DND-41 (cell line): ENCODE measurements at regions not wholly inside any gene's neighbourhood (a gene's known extent, or its start where the extent isn't known, plus 50 kb on each side); places are given as distances from the start of the nearest gene placed in this dataset.

Source experiments
- ATAC-seq: fragments of 200-7000 bp; cut with Tn5 transposase; 3 replicates; pipeline ENCODE4 v1.9.1; 2021; ENCODE audit warnings: low read depth; ENCODE audit not compliant: insufficient read depth
- DNase-seq: peaks from one replicate; pipeline ENCODE4 v3.0.0-alpha.2; 2020
- H2AFZ ChIP-seq: 2 replicates; pipeline ENCODE4 v1.6.0; 2012; ENCODE audit warnings: low read depth, low read length
- H3K27ac ChIP-seq: 2 replicates; pipeline ENCODE4 v1.5.1; 2012; ENCODE audit warnings: low read length, inconsistent platforms
- H3K27me3 ChIP-seq: fragments of 200-600 bp; sonication (generic); 2 replicates; pipeline ENCODE4 v1.6.0; 2012; ENCODE audit warnings: low read length, mild to moderate bottlenecking, inconsistent platforms; ENCODE audit not compliant: insufficient read depth, poor library complexity
- H3K36me3 ChIP-seq: 2 replicates; pipeline ENCODE4 v1.5.1; 2012; ENCODE audit warnings: low read length, inconsistent platforms; ENCODE audit not compliant: insufficient read depth
- H3K4me1 ChIP-seq: 2 replicates; pipeline ENCODE4 v1.5.1; 2012; ENCODE audit warnings: mild to moderate bottlenecking, low read length; ENCODE audit not compliant: insufficient read depth
- H3K4me2 ChIP-seq: 2 replicates; pipeline ENCODE4 v1.6.0; 2012; ENCODE audit warnings: mild to moderate bottlenecking, moderate library complexity, low read length, inconsistent platforms; ENCODE audit not compliant: insufficient read depth
- H3K4me3 ChIP-seq, 2 experiments: fragments of 200-600 bp in 1 of 2; shearing (Covaris generic) in 1 of 2; 2 replicates each; pipeline ENCODE4 v1.5.1; 2012 to 2016; ENCODE audit warnings: inconsistent platforms in 2 of 2, low read length in 2 of 2, mild to moderate bottlenecking in 2 of 2, low read depth in 1 of 2, moderate library complexity in 1 of 2
- H3K79me2 ChIP-seq: 2 replicates; pipeline ENCODE4 v1.6.0; 2012; ENCODE audit warnings: low read length, inconsistent platforms; ENCODE audit not compliant: insufficient read depth
- H3K9ac ChIP-seq: 2 replicates; pipeline ENCODE4 v1.6.0; 2012; ENCODE audit warnings: low read depth, mild to moderate bottlenecking, inconsistent platforms, low read length, moderate library complexity
- H3K9me3 ChIP-seq: 2 replicates; pipeline ENCODE4 v1.5.1; 2012; ENCODE audit warnings: low read length, moderate library complexity, mild to moderate bottlenecking, inconsistent platforms; ENCODE audit not compliant: insufficient read depth, severe bottlenecking
- H4K20me1 ChIP-seq: 2 replicates; pipeline ENCODE4 v1.6.0; 2012; ENCODE audit warnings: low read length; ENCODE audit not compliant: insufficient read depth
- CTCF ChIP-seq: IDR thresholded peaks from 2 replicates; pipeline ENCODE4 v1.5.1; 2012; ENCODE audit warnings: borderline replicate concordance, low read length, moderate library complexity, mild to moderate bottlenecking; ENCODE audit not compliant: poor library complexity, severe bottlenecking; ENCODE audit errors: extremely low read depth
- EZH2 ChIP-seq: IDR thresholded peaks from 3 replicates; pipeline ENCODE4 v1.6.1; 2012; ENCODE audit warnings: borderline replicate concordance, low read depth, mild to moderate bottlenecking, moderate library complexity, low read length, inconsistent platforms; ENCODE audit not compliant: severe bottlenecking

GRCh38 chr2:164182116-164182627, 439.1 kb downstream of the GRB14 start:
- H3K79me2 ChIP-seq: no peaks in the 10 kb centered on the region
- H4K20me1 ChIP-seq: no peaks in the 10 kb centered on the region
- H3K4me2 ChIP-seq: no peak overlapping the region
- no peak overlapping the region for H3K4me3 ChIP-seq
- TF ChIP-seq EZH2 (no peak), CTCF (no peak)
- no peaks in the 10 kb centered on the region for H3K27me3 ChIP-seq
- H3K4me1 ChIP-seq: no peaks in the 10 kb centered on the region
- H2AFZ ChIP-seq: no peak overlapping the region
- no peaks in the 10 kb centered on the region for H3K36me3 ChIP-seq
- H3K9ac ChIP-seq: no peak overlapping the region
- H3K27ac ChIP-seq: no peak overlapping the region
- ATAC-seq: no peak
- no peaks in the 10 kb centered on the region for H3K9me3 ChIP-seq
- no peak for DNase-seq

GRCh38 chr2:164178835-164179465, 442.3 kb downstream of the GRB14 start:
- no peak for ATAC-seq
- Histone ChIP-seq H3K27ac (no peak overlapping the region), H3K27me3 (no peaks in the 10 kb centered on the region)

GRCh38 chr2:164164602-164165001, 428.8 kb upstream of the FIGN start:
- H4K20me1 ChIP-seq: no peaks in the 10 kb centered on the region
- H2AFZ ChIP-seq: no peak overlapping the region
- no peaks in the 10 kb centered on the region for H3K4me1 ChIP-seq
- DNase-seq (no peak), ATAC-seq (no peak)
- H3K27me3 ChIP-seq: no peaks in the 10 kb centered on the region
- no peaks in the 10 kb centered on the region for H3K79me2 ChIP-seq
- H3K4me3 ChIP-seq: no peak overlapping the region
- H3K27ac ChIP-seq: no peak overlapping the region
- H3K4me2 ChIP-seq: no peak overlapping the region
- H3K9ac ChIP-seq: no peak overlapping the region
- no peaks in the 10 kb centered on the region for H3K36me3 ChIP-seq
- TF ChIP-seq CTCF (no peak), EZH2 (no peak)
- H3K9me3 ChIP-seq: no peaks in the 10 kb centered on the region

More at GRCh38 chr2:164178835-164179465, 442.3 kb downstream of the GRB14 start:
- Histone ChIP-seq H2AFZ (no peak overlapping the region), H3K36me3 (no peaks in the 10 kb centered on the region), H4K20me1 (no peaks in the 10 kb centered on the region), H3K4me3 (no peak overlapping the region), H3K79me2 (no peaks in the 10 kb centered on the region), H3K4me1 (no peaks in the 10 kb centered on the region), H3K9ac (no peak overlapping the region), H3K4me2 (no peak overlapping the region), H3K9me3 (no peaks in the 10 kb centered on the region)
- no peak for DNase-seq
- TF ChIP-seq CTCF (no peak), EZH2 (no peak)
